D721Med (cell line): ENCODE measurements at regions not wholly inside any gene's neighbourhood (a gene's known extent, or its start where the extent isn't known, plus 50 kb on each side); places are given as distances from the start of the nearest gene placed in this dataset.

Experiments used
- DNase-seq: peaks from one replicate; pipeline ENCODE4 v3.0.0; 2011; ENCODE audit warnings: low spot score; ENCODE audit not compliant: insufficient read length
- FAIRE-seq: peaks from 2 replicates; lab custom pipeline; 2011; peaks lifted over from hg19 to GRCh38; lab: Jason Lieb, UNC
- TF ChIP-seq, protein P1 (sequence below): IDR thresholded peaks from 2 replicates; pipeline ENCODE4 v1.5.1; 2012; ENCODE audit warnings: mild to moderate bottlenecking, control low read depth; ENCODE audit not compliant: insufficient read depth; ENCODE audit errors: missing control alignments

DNA sequence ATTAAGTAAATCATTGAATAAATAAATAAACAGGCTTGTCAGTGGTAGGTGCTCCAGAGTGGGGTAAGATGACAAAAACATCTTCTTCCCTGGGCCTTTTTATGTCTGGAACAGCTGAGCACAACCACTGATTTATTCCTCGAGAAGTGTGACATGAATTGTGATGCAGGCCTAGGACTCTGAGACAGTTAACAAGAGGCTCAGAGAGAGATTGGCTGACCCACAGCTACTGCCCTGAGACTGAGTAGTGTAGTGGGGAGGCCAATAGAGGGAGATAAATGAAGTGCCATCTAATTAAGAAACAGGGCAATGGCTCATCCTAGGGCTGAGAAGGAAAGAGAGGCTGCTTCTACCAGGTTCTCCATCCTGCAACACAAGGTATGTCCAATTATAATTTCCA, 369.3 kb upstream of the TRPC7 start:
- TF ChIP-seq, protein P1, sequence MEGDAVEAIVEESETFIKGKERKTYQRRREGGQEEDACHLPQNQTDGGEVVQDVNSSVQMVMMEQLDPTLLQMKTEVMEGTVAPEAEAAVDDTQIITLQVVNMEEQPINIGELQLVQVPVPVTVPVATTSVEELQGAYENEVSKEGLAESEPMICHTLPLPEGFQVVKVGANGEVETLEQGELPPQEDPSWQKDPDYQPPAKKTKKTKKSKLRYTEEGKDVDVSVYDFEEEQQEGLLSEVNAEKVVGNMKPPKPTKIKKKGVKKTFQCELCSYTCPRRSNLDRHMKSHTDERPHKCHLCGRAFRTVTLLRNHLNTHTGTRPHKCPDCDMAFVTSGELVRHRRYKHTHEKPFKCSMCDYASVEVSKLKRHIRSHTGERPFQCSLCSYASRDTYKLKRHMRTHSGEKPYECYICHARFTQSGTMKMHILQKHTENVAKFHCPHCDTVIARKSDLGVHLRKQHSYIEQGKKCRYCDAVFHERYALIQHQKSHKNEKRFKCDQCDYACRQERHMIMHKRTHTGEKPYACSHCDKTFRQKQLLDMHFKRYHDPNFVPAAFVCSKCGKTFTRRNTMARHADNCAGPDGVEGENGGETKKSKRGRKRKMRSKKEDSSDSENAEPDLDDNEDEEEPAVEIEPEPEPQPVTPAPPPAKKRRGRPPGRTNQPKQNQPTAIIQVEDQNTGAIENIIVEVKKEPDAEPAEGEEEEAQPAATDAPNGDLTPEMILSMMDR = no peak
- DNase-seq (no peak), FAIRE-seq (no peak)

DNA sequence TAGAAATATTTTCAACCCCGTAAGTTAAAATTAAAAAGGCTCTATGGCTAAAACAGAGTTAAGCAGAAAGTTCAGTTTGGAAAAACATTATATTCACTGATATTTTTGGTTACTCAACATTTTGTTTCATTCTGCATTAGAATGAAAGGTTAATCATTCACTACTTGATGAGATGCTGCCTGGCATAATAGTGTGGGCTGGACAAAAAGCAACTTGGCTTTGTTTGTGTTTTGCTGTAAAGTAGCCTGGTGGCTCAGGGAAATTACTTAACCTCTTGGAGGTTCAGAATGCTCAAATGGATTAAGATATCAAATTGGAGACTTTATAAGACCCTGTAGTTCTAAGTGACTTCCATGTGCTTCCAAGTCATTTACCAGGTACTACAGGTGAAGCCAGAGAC, 367.4 kb upstream of the TRPC7 start:
- DNase-seq = no peak
- TF ChIP-seq, protein P1 = no peak
- no peak for FAIRE-seq

DNA sequence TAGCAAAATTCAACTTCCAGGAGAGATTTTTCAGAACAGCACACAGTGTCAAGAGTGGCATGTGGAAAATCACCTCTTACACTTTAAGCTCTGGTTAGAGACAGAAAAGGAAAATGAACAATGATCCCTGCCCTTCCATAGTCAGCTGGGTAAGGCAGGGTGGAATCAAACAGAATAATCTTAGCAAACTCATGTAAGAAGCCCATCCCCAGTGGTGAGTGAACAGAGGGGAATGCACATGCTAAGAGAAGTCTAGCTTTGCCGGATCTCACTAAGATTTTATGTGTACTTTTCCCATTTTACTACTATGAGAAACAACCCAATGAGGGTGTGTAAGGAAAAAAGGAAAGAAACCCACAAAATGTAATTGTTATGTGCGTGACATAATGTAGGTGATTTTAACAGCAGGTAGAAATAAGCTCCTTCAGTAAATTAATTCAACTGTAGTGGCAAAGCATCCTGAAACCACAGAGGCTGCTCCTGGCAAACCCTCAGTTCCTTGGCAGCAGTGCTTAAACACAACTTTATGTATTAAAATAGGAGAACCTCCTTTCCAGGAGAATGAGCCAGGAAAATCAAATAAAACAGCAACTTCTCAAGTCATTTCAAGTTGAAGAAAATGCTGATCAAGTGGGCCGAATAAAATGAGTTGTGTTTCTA, 366.0 kb upstream of the TRPC7 start:
- TF ChIP-seq, protein P1 = no peak
- DNase-seq (no peak), FAIRE-seq (no peak)

GRCh38 chr5:136730426-136730825, 365.1 kb upstream of the TRPC7 start:
- FAIRE-seq (no peak), DNase-seq (no peak)
- TF ChIP-seq, protein P1 = no peak

DNA sequence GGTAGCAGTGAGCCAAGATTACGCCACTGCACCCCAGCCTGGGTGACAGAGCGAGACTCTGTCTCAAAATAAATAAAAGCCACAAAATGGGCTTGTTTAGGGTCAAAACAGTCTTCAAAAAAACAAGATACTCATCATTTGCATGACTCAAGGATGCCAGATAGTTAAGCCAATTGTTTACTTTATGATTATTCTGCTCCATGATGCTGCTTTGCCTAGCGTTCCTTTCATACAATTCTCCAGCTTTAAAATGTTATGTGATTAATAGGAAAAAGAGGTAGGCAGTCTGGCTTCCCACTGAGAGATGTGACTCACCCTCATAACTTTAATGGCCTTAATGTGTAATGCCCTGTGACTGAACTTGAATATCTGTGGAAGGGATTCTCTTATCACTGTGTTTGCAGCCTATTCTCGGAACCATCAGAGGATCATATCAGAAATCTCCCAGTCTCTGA, 364.6 kb upstream of the TRPC7 start:
- no peak for FAIRE-seq

DNA sequence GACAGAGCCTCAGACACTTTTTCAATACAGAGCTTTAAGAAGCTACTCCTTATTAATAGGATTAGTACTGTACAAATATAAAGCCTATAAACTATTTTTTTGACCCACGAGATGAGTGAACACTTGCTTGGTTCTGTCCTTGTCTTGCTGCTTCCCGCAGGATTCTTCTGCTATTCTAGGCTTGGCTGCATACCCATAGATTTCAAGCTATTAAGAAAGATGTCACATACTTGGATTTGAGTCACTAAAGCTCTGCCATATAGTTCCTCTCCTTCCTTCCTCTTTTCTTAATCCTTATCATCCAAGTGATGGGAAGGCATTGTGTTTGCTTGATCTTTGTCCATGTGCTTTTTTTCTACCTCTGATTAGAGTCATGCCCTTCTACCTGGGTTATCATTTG, 361.2 kb upstream of the TRPC7 start:
- FAIRE-seq (no peak), DNase-seq (no peak)
- TF ChIP-seq, protein P1 = no peak

More for the DNA sequence above, 364.6 kb upstream of the TRPC7 start:
- TF ChIP-seq, protein P1 = no peak
- no peak for DNase-seq

- FAIRE-seq = no peak
- TF ChIP-seq, protein P1 = no peak
- no peak for DNase-seq
Observed at GRCh38 chr5:136724161-136724560, 358.8 kb upstream of the TRPC7 start.
